HEK293T (cell line): ENCODE measurements at regions not wholly inside any gene's neighbourhood (a gene's known extent, or its start where the extent isn't known, plus 50 kb on each side); places are given as distances from the start of the nearest gene placed in this dataset.

Source experiments
- CTCF ChIA-PET: fragments of 350-600 bp; formaldehyde crosslinking; extraction: SDS; loops from one replicate; lab custom pipeline; 2021; ENCODE audit warnings: antibody characterized with exemption, inconsistent platforms; lab: Yijun Ruan, JAX
- POLR2A ChIA-PET: fragments of 350-600 bp; formaldehyde crosslinking; extraction: SDS; loops from one replicate; lab custom pipeline; 2020; ENCODE audit warnings: antibody characterized with exemption, inconsistent platforms; lab: Yijun Ruan, JAX
- DNase-seq: peaks from one replicate; pipeline ENCODE4 v3.0.0; 2012; ENCODE audit warnings: mixed read lengths; ENCODE audit errors: extremely low spot score
- ARNT ChIP-seq: fragments of 450-650 bp; IDR thresholded peaks from 2 replicates; pipeline ENCODE4 v1.6.1; 2017; ENCODE audit warnings: mild to moderate bottlenecking
- BHLHE40 ChIP-seq: fragments of 450-650 bp; IDR thresholded peaks from 2 replicates; pipeline ENCODE4 v1.6.1; 2016; ENCODE audit warnings: mild to moderate bottlenecking, moderate library complexity, borderline replicate concordance
- CTBP1 ChIP-seq: fragments of 450-650 bp; IDR thresholded peaks from 2 replicates; pipeline ENCODE4 v1.6.1; 2016; ENCODE audit warnings: borderline replicate concordance
- ELF4 ChIP-seq: fragments of 450-650 bp; IDR thresholded peaks from 2 replicates; pipeline ENCODE4 v1.6.1; 2017; ENCODE audit warnings: antibody characterized with exemption
- FOXA1 ChIP-seq: fragments of 450-650 bp; IDR thresholded peaks from 2 replicates; pipeline ENCODE4 v1.6.1; 2016; ENCODE audit warnings: mild to moderate bottlenecking
- FOXK2 ChIP-seq: fragments of 450-650 bp; IDR thresholded peaks from 2 replicates; pipeline ENCODE4 v1.6.1; 2016; ENCODE audit warnings: mild to moderate bottlenecking
- FOXM1 ChIP-seq: fragments of 450-650 bp; IDR thresholded peaks from 2 replicates; pipeline ENCODE4 v1.6.1; 2017; ENCODE audit warnings: mild to moderate bottlenecking, borderline replicate concordance
- HDGF ChIP-seq: fragments of 450-650 bp; IDR thresholded peaks from 2 replicates; pipeline ENCODE4 v1.6.1; 2017; ENCODE audit warnings: antibody characterized with exemption, borderline replicate concordance
- L3MBTL2 ChIP-seq: fragments of 450-650 bp; conservative IDR thresholded peaks from 2 replicates; pipeline ENCODE4 v1.6.1; 2016; ENCODE audit warnings: mild to moderate bottlenecking
- LEF1 ChIP-seq: fragments of 450-650 bp; IDR thresholded peaks from 2 replicates; pipeline ENCODE4 v1.6.1; 2017; ENCODE audit warnings: mild to moderate bottlenecking, borderline replicate concordance
- NFRKB ChIP-seq: fragments of 450-650 bp; IDR thresholded peaks from 2 replicates; pipeline ENCODE4 v1.6.1; 2016; ENCODE audit warnings: mild to moderate bottlenecking, moderate library complexity
- PKNOX1 ChIP-seq: fragments of 450-650 bp; IDR thresholded peaks from 2 replicates; pipeline ENCODE4 v1.6.1; 2016
- SP1 ChIP-seq: fragments of 450-650 bp; IDR thresholded peaks from 2 replicates; pipeline ENCODE4 v1.6.1; 2017
- SUZ12 ChIP-seq: fragments of 450-650 bp; IDR thresholded peaks from 2 replicates; pipeline ENCODE4 v1.6.1; 2016; ENCODE audit warnings: mild to moderate bottlenecking
- TARDBP ChIP-seq: fragments of 450-650 bp; IDR thresholded peaks from 2 replicates; pipeline ENCODE4 v1.6.1; 2016
- ZNF384 ChIP-seq: fragments of 450-650 bp; IDR thresholded peaks from 2 replicates; pipeline ENCODE4 v1.6.1; 2016

- TF ChIP-seq ARNT (no peak), L3MBTL2 (no peak), FOXK2 (no peak), ZNF384 (no peak), FOXM1 (no peak), ELF4 (no peak), BHLHE40 (no peak), LEF1 (no peak), NFRKB (no peak), SP1 (no peak), HDGF (no peak), SUZ12 (no peak), FOXA1 (no peak), CTBP1 (no peak), TARDBP (no peak), PKNOX1 (no peak)
- no peak for DNase-seq
- ChIA-PET POLR2A (no interaction called here), CTCF (no interaction called here)
These were observed 96.2 kb downstream of the VCPKMT start for GRCh38 chr14:50020184-50020583.

- CTCF ChIA-PET = no interaction called here
- POLR2A ChIA-PET = no interaction called here
These were observed 95.6 kb downstream of the VCPKMT start for GRCh38 chr14:50020799-50021198.

GRCh38 chr14:50021261-50022031 is 94.9 kb downstream of the VCPKMT start:
- DNase-seq = no peak
- TF ChIP-seq ELF4 = no peak
- TF ChIP-seq LEF1 = no peak
- TF ChIP-seq ARNT = no peak
- TF ChIP-seq CTBP1 = no peak
- TF ChIP-seq HDGF = no peak
- no peak for TF ChIP-seq SP1
- TF ChIP-seq TARDBP = no peak
- no peak for TF ChIP-seq PKNOX1
- TF ChIP-seq L3MBTL2 = no peak
- no peak for TF ChIP-seq FOXM1
- no peak for TF ChIP-seq BHLHE40
- ChIA-PET POLR2A (no interaction called here), CTCF (interaction anchor here (0.6 kb wide), 1 partner anchor 64 kb away, joined by 4 read pairs; no protein-coding TSS in a partner anchor)

More at GRCh38 chr14:50020799-50021198, 95.6 kb downstream of the VCPKMT start:
- no peak for TF ChIP-seq FOXK2
- no peak for TF ChIP-seq PKNOX1
- TF ChIP-seq L3MBTL2 = no peak
- TF ChIP-seq NFRKB = no peak
- TF ChIP-seq FOXA1 = no peak
- TF ChIP-seq ELF4 = no peak
- TF ChIP-seq BHLHE40 = no peak
- TF ChIP-seq SUZ12 = no peak
- no peak for TF ChIP-seq ARNT
- no peak for TF ChIP-seq ZNF384
- no peak for TF ChIP-seq CTBP1
- TF ChIP-seq HDGF = no peak
- TF ChIP-seq FOXM1 = no peak
- TF ChIP-seq SP1 = no peak
- TF ChIP-seq TARDBP = no peak
- TF ChIP-seq LEF1 = no peak
- DNase-seq = no peak

GRCh38 chr14:50022661-50023060 is 93.7 kb downstream of the VCPKMT start:
- CTCF ChIA-PET = no interaction called here

GRCh38 chr14:50023671-50024490 is 92.5 kb downstream of the VCPKMT start:
- TF ChIP-seq PKNOX1 (no peak), FOXA1 (no peak), FOXK2 (no peak), CTBP1 (no peak), FOXM1 (no peak), SUZ12 (no peak), BHLHE40 (no peak), ZNF384 (no peak), ARNT (no peak), HDGF (no peak), NFRKB (no peak), TARDBP (no peak), SP1 (no peak), L3MBTL2 (no peak), ELF4 (no peak), LEF1 (no peak)
- ChIA-PET POLR2A (interaction anchor here (0.6 kb wide), 1 partner anchor 25 kb away, joined by 4 read pairs; no protein-coding TSS in a partner anchor), CTCF (interaction anchor here (0.5 to 1.1 kb wide), 2 partner anchors 162 to 499 kb away, joined by 3 to 10 read pairs; no protein-coding TSS in a partner anchor)
- no peak for DNase-seq

More at GRCh38 chr14:50022661-50023060, 93.7 kb downstream of the VCPKMT start:
- DNase-seq = no peak
- POLR2A ChIA-PET = no interaction called here
- no peak for TF ChIP-seq CTBP1
- no peak for TF ChIP-seq ELF4
- no peak for TF ChIP-seq SP1
- no peak for TF ChIP-seq ARNT
- TF ChIP-seq ZNF384 = no peak
- TF ChIP-seq FOXK2 = no peak
- TF ChIP-seq TARDBP = no peak
- TF ChIP-seq NFRKB = no peak
- no peak for TF ChIP-seq LEF1
- TF ChIP-seq SUZ12 = no peak
